GM23338 (cell line): ENCODE measurements at regions not wholly inside any gene's neighbourhood (a gene's known extent, or its start where the extent isn't known, plus 50 kb on each side); places are given as distances from the start of the nearest gene placed in this dataset.

ENCODE experiments used
- ATAC-seq: fragments of 200-7000 bp; cut with Tn5 transposase; 3 replicates; pipeline ENCODE4 v1.9.1; 2020
- DNase-seq: peaks from one replicate; pipeline ENCODE4 v3.0.0-alpha.2; 2015; ENCODE audit warnings: low spot score
- H2AFZ ChIP-seq: fragments of 200-600 bp; sonication (generic); 2 replicates; pipeline ENCODE4 v1.8.0; 2016; ENCODE audit warnings: antibody characterized with exemption, mild to moderate bottlenecking, moderate library complexity
- H3F3A ChIP-seq: fragments of 200-600 bp; sonication (generic); replicated peaks from 2 replicates; pipeline ENCODE4 v1.8.0; 2017; ENCODE audit warnings: antibody characterized with exemption, mixed run types, low read depth
- H3K27ac ChIP-seq: fragments of 200-600 bp; sonication (generic); 2 replicates; pipeline ENCODE4 v1.6.1; 2016; ENCODE audit warnings: low read depth
- H3K27me3 ChIP-seq: fragments of 200-600 bp; sonication (generic); 2 replicates; pipeline ENCODE4 v1.8.0; 2016; ENCODE audit warnings: mild to moderate bottlenecking, mixed run types, moderate library complexity; ENCODE audit not compliant: insufficient read depth
- H3K36me3 ChIP-seq: fragments of 200-600 bp; sonication (generic); 2 replicates; pipeline ENCODE4 v1.8.0; 2016; ENCODE audit warnings: mild to moderate bottlenecking; ENCODE audit not compliant: insufficient read depth
- H3K4me1 ChIP-seq: fragments of 200-600 bp; sonication (generic); 2 replicates; pipeline ENCODE4 v1.8.0; 2016; ENCODE audit warnings: mild to moderate bottlenecking, moderate library complexity; ENCODE audit not compliant: insufficient read depth
- H3K4me2 ChIP-seq: fragments of 200-600 bp; sonication (generic); 2 replicates; pipeline ENCODE4 v1.7.1; 2017; ENCODE audit warnings: mixed run types
- H3K4me3 ChIP-seq: fragments of 200-600 bp; sonication (generic); 2 replicates; pipeline ENCODE4 v1.6.1; 2016; ENCODE audit warnings: mixed run types
- H3K79me2 ChIP-seq: fragments of 200-600 bp; sonication (generic); replicated peaks from 2 replicates; pipeline ENCODE4 v1.8.0; 2017; ENCODE audit warnings: mild to moderate bottlenecking; ENCODE audit not compliant: insufficient read depth
- H3K9me2 ChIP-seq: fragments of 200-600 bp; sonication (generic); 2 replicates; pipeline ENCODE4 v1.8.0; 2017; ENCODE audit not compliant: insufficient read depth
- H4K20me1 ChIP-seq: fragments of 200-600 bp; sonication (generic); replicated peaks from 2 replicates; pipeline ENCODE4 v1.8.0; 2017; ENCODE audit warnings: mild to moderate bottlenecking; ENCODE audit not compliant: insufficient read depth
- H3K27ac Mint-ChIP-seq: 2 replicates; pipeline ENCODE4 v1.8.0; 2020; ENCODE audit warnings: inconsistent platforms, mild to moderate bottlenecking, moderate library complexity, mixed read lengths
- H3K27me3 Mint-ChIP-seq: 3 replicates; pipeline ENCODE4 v1.8.0; 2022; ENCODE audit warnings: low read depth, mild to moderate bottlenecking, moderate library complexity, mixed read lengths, inconsistent platforms; ENCODE audit not compliant: insufficient read depth, poor library complexity
- H3K36me3 Mint-ChIP-seq: 3 replicates; pipeline ENCODE4 v1.8.0; 2021; ENCODE audit warnings: low read depth, mild to moderate bottlenecking, inconsistent platforms, moderate library complexity, mixed read lengths
- H3K4me1 Mint-ChIP-seq: 3 replicates; pipeline ENCODE4 v1.8.0; 2020; ENCODE audit warnings: mild to moderate bottlenecking, inconsistent platforms, mixed read lengths
- H3K4me3 Mint-ChIP-seq: 3 replicates; pipeline ENCODE4 v1.8.0; 2021; ENCODE audit warnings: moderate library complexity, mild to moderate bottlenecking, inconsistent platforms, mixed read lengths
- H3K9me3 Mint-ChIP-seq: 3 replicates; pipeline ENCODE4 v1.8.0; 2020; ENCODE audit warnings: moderate library complexity, mild to moderate bottlenecking, inconsistent platforms, mixed read lengths
- CREB1 ChIP-seq: fragments of 250-450 bp; sonication (Bioruptor Pico); IDR thresholded peaks from 2 replicates; pipeline ENCODE4 v1.5.0; 2020; ENCODE audit warnings: low read depth, mild to moderate bottlenecking, moderate library complexity
- EZH2 ChIP-seq: fragments of 200-600 bp; sonication (generic); IDR thresholded peaks from one replicate; pipeline ENCODE4 v1.8.0; 2017; ENCODE audit warnings: antibody characterized with exemption, mild to moderate bottlenecking, low read depth; ENCODE audit not compliant: unreplicated experiment
- JUNB ChIP-seq: IDR thresholded peaks from one replicate; pipeline ENCODE4 v1.6.1; 2016; ENCODE audit warnings: antibody characterized with exemption; ENCODE audit not compliant: unreplicated experiment
- NANOG ChIP-seq: IDR thresholded peaks from 2 replicates; pipeline ENCODE4 v1.6.1; 2016; ENCODE audit warnings: antibody characterized with exemption, borderline replicate concordance
- STAT1 ChIP-seq: IDR thresholded peaks from one replicate; pipeline ENCODE4 v1.6.1; 2016; ENCODE audit warnings: antibody characterized with exemption; ENCODE audit not compliant: unreplicated experiment
- ZNF114 ChIP-seq: fragments of 250-450 bp; sonication (Bioruptor Pico); IDR thresholded peaks from 2 replicates; pipeline ENCODE4 v1.5.0; 2020; ENCODE audit warnings: mild to moderate bottlenecking, moderate library complexity
- ZNF331 ChIP-seq: fragments of 250-450 bp; sonication (Bioruptor Pico); IDR thresholded peaks from 2 replicates; pipeline ENCODE4 v1.5.0; 2020; ENCODE audit warnings: low read depth, mild to moderate bottlenecking, moderate library complexity
- ZNF462 ChIP-seq: fragments of 250-450 bp; sonication (Bioruptor Pico); IDR thresholded peaks from 2 replicates; pipeline ENCODE4 v1.5.0; 2020; ENCODE audit warnings: mild to moderate bottlenecking, moderate library complexity
- TF ChIP-seq, protein P1 (sequence below): IDR thresholded peaks from one replicate; pipeline ENCODE4 v1.6.1; 2018; ENCODE audit warnings: antibody characterized with exemption; ENCODE audit not compliant: unreplicated experiment

- TF ChIP-seq, protein P1, sequence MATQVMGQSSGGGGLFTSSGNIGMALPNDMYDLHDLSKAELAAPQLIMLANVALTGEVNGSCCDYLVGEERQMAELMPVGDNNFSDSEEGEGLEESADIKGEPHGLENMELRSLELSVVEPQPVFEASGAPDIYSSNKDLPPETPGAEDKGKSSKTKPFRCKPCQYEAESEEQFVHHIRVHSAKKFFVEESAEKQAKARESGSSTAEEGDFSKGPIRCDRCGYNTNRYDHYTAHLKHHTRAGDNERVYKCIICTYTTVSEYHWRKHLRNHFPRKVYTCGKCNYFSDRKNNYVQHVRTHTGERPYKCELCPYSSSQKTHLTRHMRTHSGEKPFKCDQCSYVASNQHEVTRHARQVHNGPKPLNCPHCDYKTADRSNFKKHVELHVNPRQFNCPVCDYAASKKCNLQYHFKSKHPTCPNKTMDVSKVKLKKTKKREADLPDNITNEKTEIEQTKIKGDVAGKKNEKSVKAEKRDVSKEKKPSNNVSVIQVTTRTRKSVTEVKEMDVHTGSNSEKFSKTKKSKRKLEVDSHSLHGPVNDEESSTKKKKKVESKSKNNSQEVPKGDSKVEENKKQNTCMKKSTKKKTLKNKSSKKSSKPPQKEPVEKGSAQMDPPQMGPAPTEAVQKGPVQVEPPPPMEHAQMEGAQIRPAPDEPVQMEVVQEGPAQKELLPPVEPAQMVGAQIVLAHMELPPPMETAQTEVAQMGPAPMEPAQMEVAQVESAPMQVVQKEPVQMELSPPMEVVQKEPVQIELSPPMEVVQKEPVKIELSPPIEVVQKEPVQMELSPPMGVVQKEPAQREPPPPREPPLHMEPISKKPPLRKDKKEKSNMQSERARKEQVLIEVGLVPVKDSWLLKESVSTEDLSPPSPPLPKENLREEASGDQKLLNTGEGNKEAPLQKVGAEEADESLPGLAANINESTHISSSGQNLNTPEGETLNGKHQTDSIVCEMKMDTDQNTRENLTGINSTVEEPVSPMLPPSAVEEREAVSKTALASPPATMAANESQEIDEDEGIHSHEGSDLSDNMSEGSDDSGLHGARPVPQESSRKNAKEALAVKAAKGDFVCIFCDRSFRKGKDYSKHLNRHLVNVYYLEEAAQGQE: no peak
- no peak for TF ChIP-seq STAT1
- no peak for TF ChIP-seq ZNF331 (CRISPR knock-in tag)
- TF ChIP-seq JUNB: no peak
Observed at GRCh38 chr2:194735837-194736542, 921.0 kb upstream of the SLC39A10 start (continued).

DNA sequence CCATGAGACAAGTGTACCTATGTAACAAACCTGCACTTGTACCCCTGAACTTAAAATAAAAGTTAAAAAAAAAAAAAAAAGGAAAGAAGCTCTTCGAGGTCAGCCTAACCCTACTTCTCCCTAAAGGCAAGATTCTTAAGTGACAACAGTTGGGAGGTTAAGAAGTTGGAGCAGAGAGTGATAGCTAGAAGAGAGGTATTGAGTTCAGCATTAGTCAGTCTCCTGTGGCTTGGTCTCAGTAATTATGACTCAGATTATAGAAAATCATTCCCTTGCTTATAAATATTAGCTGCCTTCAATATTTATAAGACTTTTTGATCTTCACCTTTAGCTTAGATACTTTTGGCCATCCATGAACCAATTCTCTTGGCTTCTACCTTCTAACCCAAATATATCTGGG lies 926.8 kb upstream of the SLC39A10 start:
- Mint-ChIP-seq H3K9me3 (no peaks in the 10 kb centered on the region), H3K36me3 (no peaks in the 10 kb centered on the region), H3K27ac (no peak overlapping the region), H3K4me1 (no peaks in the 10 kb centered on the region), H3K4me3 (no peak overlapping the region), H3K27me3 (peaks cover 2% of the 10 kb centered on the region)
- ATAC-seq: no peak
- no peak for DNase-seq
- Histone ChIP-seq H3K4me3 (no peak overlapping the region), H4K20me1 (no peaks in the 10 kb centered on the region), H3F3A (no peaks in the 10 kb centered on the region), H3K36me3 (no peaks in the 10 kb centered on the region), H3K4me1 (no peaks in the 10 kb centered on the region), H3K4me2 (no peak overlapping the region), H2AFZ (no peak overlapping the region), H3K27ac (no peak overlapping the region), H3K79me2 (no peaks in the 10 kb centered on the region), H3K9me2 (no peaks in the 10 kb centered on the region), H3K27me3 (no peaks in the 10 kb centered on the region)
- TF ChIP-seq JUNB (no peak), ZNF331 (CRISPR knock-in tag) (no peak), ZNF114 (CRISPR knock-in tag) (no peak), STAT1 (no peak), EZH2 (no peak), ZNF462 (CRISPR knock-in tag) (no peak), CREB1 (no peak), NANOG (no peak)
- TF ChIP-seq, protein P1: no peak
